Panc1 (cell line): ENCODE measurements at regions not wholly inside any gene's neighbourhood (a gene's known extent, or its start where the extent isn't known, plus 50 kb on each side); places are given as distances from the start of the nearest gene placed in this dataset.

ENCODE experiments used
- CTCF ChIP-seq: fragments of 450-650 bp; IDR thresholded peaks from 2 replicates; pipeline ENCODE4 v1.5.1; 2017; ENCODE audit warnings: mild to moderate bottlenecking
- POLR2AphosphoS5 ChIP-seq: IDR thresholded peaks from 2 replicates; pipeline ENCODE4 v1.6.1; 2012; ENCODE audit warnings: mild to moderate bottlenecking, low read depth, low read length, moderate library complexity
- REST ChIP-seq, 2 experiments: IDR thresholded peaks; 2 replicates each; pipeline ENCODE4 v1.6.1; 2011 to 2012; ENCODE audit warnings: low read depth in 2 of 2, control low read depth in 1 of 2, low read length in 1 of 2, mild to moderate bottlenecking in 1 of 2, moderate library complexity in 1 of 2; ENCODE audit not compliant: insufficient read depth in 1 of 2
- TCF7L2 ChIP-seq: IDR thresholded peaks from 2 replicates; pipeline ENCODE4 v1.6.1; 2011; ENCODE audit warnings: mild to moderate bottlenecking, low read depth, low read length, inconsistent platforms

GRCh38 chr5:12111261-12111660 is 207.0 kb upstream of the CTNND2 start:
- no peak for TF ChIP-seq TCF7L2
- TF ChIP-seq CTCF: no peak
- no peak for TF ChIP-seq POLR2AphosphoS5
- no peak for TF ChIP-seq REST (IDR thresholded peaks at IDR 0.05; ENCODE audit: insufficient read depth in 1 of 2, low read depth in 2 of 2, low read length in 1 of 2)
